ENCODE measurements at regions not wholly inside any gene's neighbourhood (a gene's known extent, or its start where the extent isn't known, plus 50 kb on each side); places are given as distances from the start of the nearest gene placed in this dataset.

GRCh38 chr10:21048068-21048467, 151.0 kb upstream of the NEBL start:
- DNase-seq (no peak), ATAC-seq (ENCODE audit: low FRiP score in 2 of 2) (no peak)
- no peaks in the 10 kb centered on the region for H3K36me3 ChIP-seq
- no peak overlapping the region for H3K27ac ChIP-seq
- WGBS, 2 donors = 60 to 68% methylated on average over 6 of the region's 6 CpGs
- no peaks in the 10 kb centered on the region for H3K27me3 ChIP-seq
- no peak overlapping the region for H3K4me3 ChIP-seq
- TF ChIP-seq CTCF (IDR thresholded peaks at IDR 0.05) (no peak), POLR2AphosphoS5 (IDR thresholded peaks at IDR 0.05) (no peak), EP300 (IDR thresholded peaks at IDR 0.05) (no peak), POLR2A (IDR thresholded peaks at IDR 0.05) (no peak)
- H3K4me1 ChIP-seq = peaks cover 0 to 6% (median 3%) of the 10 kb centered on the region in 4 donors
- H3K9me3 ChIP-seq = no peaks in the 10 kb centered on the region

- H3K4me1 ChIP-seq = peaks cover 0 to 6% (median 3%) of the 10 kb centered on the region in 4 donors
- TF ChIP-seq POLR2A (IDR thresholded peaks at IDR 0.05) (no peak), POLR2AphosphoS5 (IDR thresholded peaks at IDR 0.05) (no peak), EP300 (IDR thresholded peaks at IDR 0.05) (no peak), CTCF (IDR thresholded peaks at IDR 0.05) (no peak)
- no peaks in the 10 kb centered on the region for H3K9me3 ChIP-seq
- no peaks in the 10 kb centered on the region for H3K27me3 ChIP-seq
- no peaks in the 10 kb centered on the region for H3K36me3 ChIP-seq
- H3K27ac ChIP-seq = no peak overlapping the region
- 71 to 74% methylated on average over 3 of the region's 3 CpGs for WGBS, 2 donors
- DNase-seq (no peak), ATAC-seq (ENCODE audit: low FRiP score in 2 of 2) (no peak)
- no peak overlapping the region for H3K4me3 ChIP-seq
These were observed 150.4 kb upstream of the NEBL start for GRCh38 chr10:21047511-21047910.

- H3K9me3 ChIP-seq = no peaks in the 10 kb centered on the region
- peaks cover 0 to 6% (median 3%) of the 10 kb centered on the region in 4 donors for H3K4me1 ChIP-seq
- no peaks in the 10 kb centered on the region for H3K36me3 ChIP-seq
- DNase-seq (no peak), ATAC-seq (ENCODE audit: low FRiP score in 2 of 2) (no peak)
- no peaks in the 10 kb centered on the region for H3K27me3 ChIP-seq
- H3K4me3 ChIP-seq = no peak overlapping the region
- TF ChIP-seq CTCF (IDR thresholded peaks at IDR 0.05) = no peak
- TF ChIP-seq POLR2AphosphoS5 (IDR thresholded peaks at IDR 0.05) = no peak
- TF ChIP-seq EP300 (IDR thresholded peaks at IDR 0.05) = no peak
- TF ChIP-seq POLR2A (IDR thresholded peaks at IDR 0.05) = no peak
- H3K27ac ChIP-seq = no peak overlapping the region
These were observed 150.0 kb upstream of the NEBL start for GRCh38 chr10:21047096-21047495.

- no peaks in the 10 kb centered on the region for H3K9me3 ChIP-seq
- H3K27me3 ChIP-seq = no peaks in the 10 kb centered on the region
- peak overlapping the region in 1 of 4 donors; percentile 17 for H3K27ac ChIP-seq
- H3K4me3 ChIP-seq = no peak overlapping the region
- WGBS, 2 donors = 78 to 83% methylated on average over 4 of the region's 4 CpGs
- H3K4me1 ChIP-seq = peaks cover 0 to 6% (median 3%) of the 10 kb centered on the region in 4 donors
- no peak for TF ChIP-seq POLR2AphosphoS5 (IDR thresholded peaks at IDR 0.05)
- no peak for TF ChIP-seq CTCF (IDR thresholded peaks at IDR 0.05)
- no peak for TF ChIP-seq POLR2A (IDR thresholded peaks at IDR 0.05)
- TF ChIP-seq EP300 (IDR thresholded peaks at IDR 0.05) = no peak
- ATAC-seq (ENCODE audit: low FRiP score in 2 of 2) (no peak), DNase-seq (no peak)
- no peaks in the 10 kb centered on the region for H3K36me3 ChIP-seq
These were observed 145.9 kb upstream of the NEBL start for GRCh38 chr10:21043044-21043443.

- H3K36me3 ChIP-seq = no peaks in the 10 kb centered on the region
- H3K27ac ChIP-seq = no peak overlapping the region
- DNase-seq (no peak), ATAC-seq (ENCODE audit: low FRiP score in 2 of 2) (no peak)
- no peaks in the 10 kb centered on the region for H3K27me3 ChIP-seq
- TF ChIP-seq POLR2A (IDR thresholded peaks at IDR 0.05) (no peak), CTCF (IDR thresholded peaks at IDR 0.05) (no peak), POLR2AphosphoS5 (IDR thresholded peaks at IDR 0.05) (no peak), EP300 (IDR thresholded peaks at IDR 0.05) (no peak)
- peaks cover 0 to 6% (median 3%) of the 10 kb centered on the region in 4 donors for H3K4me1 ChIP-seq
- no peaks in the 10 kb centered on the region for H3K9me3 ChIP-seq
- 73 to 78% methylated on average over 1 of the region's 1 CpG for WGBS, 2 donors
- H3K4me3 ChIP-seq = no peak overlapping the region
These were observed 145.4 kb upstream of the NEBL start for GRCh38 chr10:21042536-21042935.
